Endothelial cell of umbilical vein (primary cell): ENCODE measurements at regions not wholly inside any gene's neighbourhood (a gene's known extent, or its start where the extent isn't known, plus 50 kb on each side); places are given as distances from the start of the nearest gene placed in this dataset.

Experiments used
- BruUV-seq: library from RNA; stranded (reverse); fragments of 400-500 nt; replicated peaks from 2 replicates; lab custom pipeline; 2021; lab: Mats Ljungman, UMichigan
- CTCF ChIA-PET: fragments of 300-600, 350-600 bp; sonication (Branson Sonifier 250); formaldehyde crosslinking; loops from one replicate; lab custom pipeline; 2021; ENCODE audit warnings: antibody characterized with exemption, inconsistent platforms; lab: Charles Lee
- POLR2A ChIA-PET: fragments of 300-600, 350-600 bp; sonication (Branson Sonifier 250); formaldehyde crosslinking; loops from one replicate; lab custom pipeline; 2021; ENCODE audit warnings: antibody characterized with exemption, inconsistent platforms; lab: Charles Lee
- DNase-seq: peaks from one replicate; pipeline ENCODE4 v3.0.0-alpha.2; 2011; ENCODE audit warnings: low read depth, low spot score
- FAIRE-seq: peaks from 2 replicates; lab custom pipeline; 2011; peaks lifted over from hg19 to GRCh38; lab: Jason Lieb, UNC
- H2AFZ ChIP-seq: 2 replicates; pipeline ENCODE4 v1.6.0; 2012; ENCODE audit warnings: low read depth, low read length, control low read depth, inconsistent platforms
- H3K27ac ChIP-seq: 2 replicates; pipeline ENCODE4 v1.5.1; 2011; ENCODE audit warnings: low read depth, mild to moderate bottlenecking, control low read depth, low read length, moderate library complexity; ENCODE audit not compliant: insufficient read depth
- H3K27me3 ChIP-seq, 2 experiments: 2 replicates each; pipeline versions ENCODE4 v1.6.0 to v1.6.1; 2011; ENCODE audit warnings: low read length in 2 of 2, mixed read lengths in 1 of 2; ENCODE audit not compliant: control insufficient read depth in 2 of 2, insufficient read depth in 2 of 2
- H3K36me3 ChIP-seq, 2 experiments: 2 replicates in 1 of 2; 3 replicates in 1 of 2; pipeline ENCODE4 v1.5.1; 2011; ENCODE audit warnings: low read length in 2 of 2, mild to moderate bottlenecking in 1 of 2, moderate library complexity in 1 of 2; ENCODE audit not compliant: control insufficient read depth in 2 of 2, insufficient read depth in 2 of 2; ENCODE audit errors: extremely low read depth in 1 of 2
- H3K4me1 ChIP-seq: 3 replicates; pipeline ENCODE4 v1.5.1; 2011; ENCODE audit warnings: mild to moderate bottlenecking, low read length; ENCODE audit not compliant: control insufficient read depth, insufficient read depth; ENCODE audit errors: extremely low read depth
- H3K4me2 ChIP-seq: 2 replicates; pipeline ENCODE4 v1.6.1; 2011; ENCODE audit warnings: low read length, control low read depth, mixed read lengths; ENCODE audit not compliant: insufficient read depth
- H3K4me3 ChIP-seq, 3 experiments: fragments of 200-600 bp in 1 of 3; sonication (generic), shearing (Covaris generic) in 1 of 3; replicated peaks in 1 of 3; 2 replicates each; pipeline ENCODE4 v1.5.1; 2011 to 2016; ENCODE audit warnings: control low read depth in 3 of 3, low read length in 3 of 3, mild to moderate bottlenecking in 2 of 3, inconsistent platforms in 1 of 3, low read depth in 1 of 3, moderate library complexity in 1 of 3; ENCODE audit not compliant: insufficient read depth in 1 of 3
- H3K79me2 ChIP-seq: 2 replicates; pipeline ENCODE4 v1.6.0; 2012; ENCODE audit warnings: low read length, inconsistent platforms; ENCODE audit not compliant: control insufficient read depth, insufficient read depth
- H3K9ac ChIP-seq: replicated peaks from 2 replicates; pipeline ENCODE3; 2011; ENCODE audit warnings: low read length, control low read depth; ENCODE audit not compliant: insufficient read depth; ENCODE audit errors: extremely low read depth
- H3K9me1 ChIP-seq: replicated peaks from 3 replicates; pipeline ENCODE4 v1.6.0; 2011; ENCODE audit warnings: mild to moderate bottlenecking, low read length; ENCODE audit not compliant: control insufficient read depth, insufficient read depth; ENCODE audit errors: extremely low read depth
- H3K9me3 ChIP-seq: replicated peaks from 2 replicates; pipeline ENCODE4 v1.5.1; 2012; ENCODE audit warnings: low read length, inconsistent platforms; ENCODE audit not compliant: control insufficient read depth, insufficient read depth
- H4K20me1 ChIP-seq: replicated peaks from 2 replicates; pipeline ENCODE3; 2011; ENCODE audit warnings: mild to moderate bottlenecking, low read length; ENCODE audit not compliant: control insufficient read depth, insufficient read depth; ENCODE audit errors: extremely low read depth
- CTCF ChIP-seq, 2 donors: IDR thresholded peaks; 1 replicate in 1 of 2; 2 replicates in 1 of 2; pipeline ENCODE4 v1.5.1; 2011; ENCODE audit warnings: low read length in 2 of 2, mild to moderate bottlenecking in 2 of 2, moderate library complexity in 2 of 2, control low read depth in 1 of 2, inconsistent platforms in 1 of 2, low read depth in 1 of 2; ENCODE audit not compliant: insufficient read depth in 1 of 2; ENCODE audit errors: extremely low read depth in 1 of 2
- EZH2 ChIP-seq: IDR thresholded peaks from 2 replicates; pipeline ENCODE4 v1.6.1; 2012; ENCODE audit warnings: borderline replicate concordance, low read depth, mild to moderate bottlenecking, moderate library complexity, low read length, inconsistent platforms; ENCODE audit not compliant: severe bottlenecking
- FOS ChIP-seq: IDR thresholded peaks from 2 replicates; pipeline ENCODE4 v1.6.1; 2011; ENCODE audit warnings: mild to moderate bottlenecking, low read length, moderate library complexity, borderline replicate concordance; ENCODE audit not compliant: insufficient read depth
- GATA2 ChIP-seq: IDR thresholded peaks from 2 replicates; pipeline ENCODE4 v1.7.0; 2011; ENCODE audit warnings: low read depth, mild to moderate bottlenecking, moderate library complexity, mixed read lengths, low read length; ENCODE audit not compliant: insufficient read length, insufficient read depth
- JUN ChIP-seq: IDR thresholded peaks from 2 replicates; pipeline ENCODE4 v1.6.1; 2011; ENCODE audit warnings: borderline replicate concordance, low read depth; ENCODE audit not compliant: insufficient read length, insufficient read depth
- MAX ChIP-seq: IDR thresholded peaks from 2 replicates; pipeline ENCODE4 v1.6.1; 2011; ENCODE audit not compliant: insufficient read depth, insufficient read length
- MYC ChIP-seq: IDR thresholded peaks from one replicate; pipeline ENCODE4 v1.6.1; 2011; ENCODE audit warnings: mild to moderate bottlenecking, low read depth, low read length
- POLR2A ChIP-seq: IDR thresholded peaks from 2 replicates; pipeline ENCODE4 v1.6.1; 2012; ENCODE audit warnings: low read depth, mild to moderate bottlenecking, control low read depth, low read length
- POLR2AphosphoS5 ChIP-seq: IDR thresholded peaks from 2 replicates; pipeline ENCODE4 v1.6.1; 2012; ENCODE audit warnings: low read depth, mild to moderate bottlenecking, control low read depth, low read length, moderate library complexity; ENCODE audit not compliant: insufficient read depth
- dilution Hi-C: fragments of 300-500 bp; cut with MboI; formaldehyde crosslinking; loops from one replicate; pipeline ENCODE4 v1.15.0; 2019; ENCODE audit warnings: low sequenced_read_pairs; ENCODE audit not compliant: extremely low pct_ligation_motif_present
- intact Hi-C: fragments of 100-400 bp; cut with micrococcal nuclease; formaldehyde crosslinking; loops from one replicate; pipeline ENCODE4 v1.10.0; 2022

- FAIRE-seq (no peak), DNase-seq (no peak)
- H3K4me2 ChIP-seq = no peak overlapping the region
- dilution Hi-C loops (no loop called here), intact Hi-C loops (no loop called here)
- no peaks in the 10 kb centered on the region for H3K9me3 ChIP-seq
- H3K9ac ChIP-seq = no peak overlapping the region
- no peaks in the 10 kb centered on the region for H4K20me1 ChIP-seq
- H3K27me3 ChIP-seq = no peaks in the 10 kb centered on the region
- no peaks in the 10 kb centered on the region for H3K36me3 ChIP-seq
- ChIA-PET CTCF (interaction anchor here (1.0 to 1.7 kb wide), 2 partner anchors 12 to 15 kb away, joined by 3 to 5 read pairs; no protein-coding TSS in a partner anchor), POLR2A (no interaction called here)
- no TSS peak for BruUV-seq
- H3K27ac ChIP-seq = no peak overlapping the region
- no peaks in the 10 kb centered on the region for H3K4me1 ChIP-seq
- no peak for TF ChIP-seq CTCF (IDR thresholded peaks at IDR 0.05; ENCODE audit: extremely low read depth in 1 of 2, insufficient read depth in 1 of 2, low read depth in 1 of 2, low read length in 2 of 2)
- TF ChIP-seq FOS = no peak
- TF ChIP-seq MYC = no peak
- TF ChIP-seq MAX = no peak
- TF ChIP-seq GATA2 = no peak
- no peak for TF ChIP-seq JUN
- TF ChIP-seq POLR2AphosphoS5 = no peak
- TF ChIP-seq POLR2A = no peak
- TF ChIP-seq EZH2 = no peak
- no peaks in the 10 kb centered on the region for H3K79me2 ChIP-seq
- H3K9me1 ChIP-seq = no peaks in the 10 kb centered on the region
- no peak overlapping the region for H3K4me3 ChIP-seq
- no peak overlapping the region for H2AFZ ChIP-seq
Observed at GRCh38 chr13:105658431-105658830, 877.0 kb downstream of the EFNB2 start.
